HL-60 (cell line): ENCODE measurements at regions not wholly inside any gene's neighbourhood (a gene's known extent, or its start where the extent isn't known, plus 50 kb on each side); places are given as distances from the start of the nearest gene placed in this dataset.

Experiments used
- DNase-seq, 2 experiments: peaks; one replicate each; pipeline ENCODE4 v3.0.0-alpha.2; 2010 to 2020; ENCODE audit warnings: low read depth in 1 of 2, low spot score in 1 of 2
- H3K27ac ChIP-seq: fragments of 250-450 bp; sonication (Bioruptor Pico); replicated peaks from 2 replicates; pipeline ENCODE4 v1.5.1; 2020; ENCODE audit warnings: mild to moderate bottlenecking, moderate library complexity
- H3K27me3 ChIP-seq: fragments of 250-450 bp; sonication (Bioruptor Pico); 2 replicates; pipeline ENCODE4 v1.5.1; 2021; ENCODE audit warnings: mild to moderate bottlenecking, moderate library complexity; ENCODE audit not compliant: insufficient read depth, poor library complexity, severe bottlenecking
- H3K4me3 ChIP-seq: replicated peaks from 2 replicates; pipeline ENCODE4 v1.5.1; 2011; ENCODE audit warnings: mild to moderate bottlenecking, control low read depth, low read length; ENCODE audit not compliant: insufficient read depth
- GABPA ChIP-seq: IDR thresholded peaks from 2 replicates; pipeline ENCODE4 v1.6.1; 2012; ENCODE audit warnings: low read depth
- POLR2AphosphoS5 ChIP-seq: IDR thresholded peaks from 2 replicates; pipeline ENCODE4 v1.6.1; 2012; ENCODE audit warnings: low read depth
- SPI1 ChIP-seq: IDR thresholded peaks from 2 replicates; pipeline ENCODE4 v1.6.1; 2012; ENCODE audit warnings: low read depth, mild to moderate bottlenecking, borderline replicate concordance
- TF ChIP-seq, protein P1 (sequence below): IDR thresholded peaks from 2 replicates; pipeline ENCODE4 v1.6.1; 2012; ENCODE audit warnings: low read depth; ENCODE audit not compliant: insufficient replicate concordance
- TF ChIP-seq, protein P2 (sequence below): IDR thresholded peaks from one replicate; pipeline ENCODE4 v1.5.1; 2011; ENCODE audit warnings: low read length, control low read depth, inconsistent platforms; ENCODE audit not compliant: insufficient read depth

DNA sequence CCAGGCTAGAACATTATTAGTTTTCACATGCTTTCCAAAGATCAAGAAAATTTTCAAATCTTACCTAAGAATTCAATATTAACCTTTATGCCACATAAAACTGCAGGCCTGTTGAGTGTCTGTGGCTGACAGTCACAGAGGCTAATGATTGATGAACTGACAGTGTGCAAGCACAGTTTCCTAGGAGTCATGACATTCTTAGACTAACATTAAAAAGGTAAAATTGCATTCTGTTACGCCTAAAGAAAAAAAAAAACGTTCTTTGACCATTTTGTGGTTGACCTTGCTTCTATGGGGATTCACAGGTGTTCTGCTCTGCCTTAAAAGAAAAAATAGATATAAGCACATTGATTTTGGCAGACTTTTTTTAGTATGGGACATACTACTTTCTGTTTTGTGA lies 1776.2 kb downstream of the PCDH9 start:
- no peak for DNase-seq
- no peak overlapping the region for H3K27ac ChIP-seq
- TF ChIP-seq, protein P1, sequence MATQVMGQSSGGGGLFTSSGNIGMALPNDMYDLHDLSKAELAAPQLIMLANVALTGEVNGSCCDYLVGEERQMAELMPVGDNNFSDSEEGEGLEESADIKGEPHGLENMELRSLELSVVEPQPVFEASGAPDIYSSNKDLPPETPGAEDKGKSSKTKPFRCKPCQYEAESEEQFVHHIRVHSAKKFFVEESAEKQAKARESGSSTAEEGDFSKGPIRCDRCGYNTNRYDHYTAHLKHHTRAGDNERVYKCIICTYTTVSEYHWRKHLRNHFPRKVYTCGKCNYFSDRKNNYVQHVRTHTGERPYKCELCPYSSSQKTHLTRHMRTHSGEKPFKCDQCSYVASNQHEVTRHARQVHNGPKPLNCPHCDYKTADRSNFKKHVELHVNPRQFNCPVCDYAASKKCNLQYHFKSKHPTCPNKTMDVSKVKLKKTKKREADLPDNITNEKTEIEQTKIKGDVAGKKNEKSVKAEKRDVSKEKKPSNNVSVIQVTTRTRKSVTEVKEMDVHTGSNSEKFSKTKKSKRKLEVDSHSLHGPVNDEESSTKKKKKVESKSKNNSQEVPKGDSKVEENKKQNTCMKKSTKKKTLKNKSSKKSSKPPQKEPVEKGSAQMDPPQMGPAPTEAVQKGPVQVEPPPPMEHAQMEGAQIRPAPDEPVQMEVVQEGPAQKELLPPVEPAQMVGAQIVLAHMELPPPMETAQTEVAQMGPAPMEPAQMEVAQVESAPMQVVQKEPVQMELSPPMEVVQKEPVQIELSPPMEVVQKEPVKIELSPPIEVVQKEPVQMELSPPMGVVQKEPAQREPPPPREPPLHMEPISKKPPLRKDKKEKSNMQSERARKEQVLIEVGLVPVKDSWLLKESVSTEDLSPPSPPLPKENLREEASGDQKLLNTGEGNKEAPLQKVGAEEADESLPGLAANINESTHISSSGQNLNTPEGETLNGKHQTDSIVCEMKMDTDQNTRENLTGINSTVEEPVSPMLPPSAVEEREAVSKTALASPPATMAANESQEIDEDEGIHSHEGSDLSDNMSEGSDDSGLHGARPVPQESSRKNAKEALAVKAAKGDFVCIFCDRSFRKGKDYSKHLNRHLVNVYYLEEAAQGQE = no peak
- TF ChIP-seq, protein P2, sequence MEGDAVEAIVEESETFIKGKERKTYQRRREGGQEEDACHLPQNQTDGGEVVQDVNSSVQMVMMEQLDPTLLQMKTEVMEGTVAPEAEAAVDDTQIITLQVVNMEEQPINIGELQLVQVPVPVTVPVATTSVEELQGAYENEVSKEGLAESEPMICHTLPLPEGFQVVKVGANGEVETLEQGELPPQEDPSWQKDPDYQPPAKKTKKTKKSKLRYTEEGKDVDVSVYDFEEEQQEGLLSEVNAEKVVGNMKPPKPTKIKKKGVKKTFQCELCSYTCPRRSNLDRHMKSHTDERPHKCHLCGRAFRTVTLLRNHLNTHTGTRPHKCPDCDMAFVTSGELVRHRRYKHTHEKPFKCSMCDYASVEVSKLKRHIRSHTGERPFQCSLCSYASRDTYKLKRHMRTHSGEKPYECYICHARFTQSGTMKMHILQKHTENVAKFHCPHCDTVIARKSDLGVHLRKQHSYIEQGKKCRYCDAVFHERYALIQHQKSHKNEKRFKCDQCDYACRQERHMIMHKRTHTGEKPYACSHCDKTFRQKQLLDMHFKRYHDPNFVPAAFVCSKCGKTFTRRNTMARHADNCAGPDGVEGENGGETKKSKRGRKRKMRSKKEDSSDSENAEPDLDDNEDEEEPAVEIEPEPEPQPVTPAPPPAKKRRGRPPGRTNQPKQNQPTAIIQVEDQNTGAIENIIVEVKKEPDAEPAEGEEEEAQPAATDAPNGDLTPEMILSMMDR = no peak
- TF ChIP-seq SPI1 (no peak), POLR2AphosphoS5 (no peak)
- no peaks in the 10 kb centered on the region for H3K27me3 ChIP-seq
- no peak overlapping the region for H3K4me3 ChIP-seq

DNA sequence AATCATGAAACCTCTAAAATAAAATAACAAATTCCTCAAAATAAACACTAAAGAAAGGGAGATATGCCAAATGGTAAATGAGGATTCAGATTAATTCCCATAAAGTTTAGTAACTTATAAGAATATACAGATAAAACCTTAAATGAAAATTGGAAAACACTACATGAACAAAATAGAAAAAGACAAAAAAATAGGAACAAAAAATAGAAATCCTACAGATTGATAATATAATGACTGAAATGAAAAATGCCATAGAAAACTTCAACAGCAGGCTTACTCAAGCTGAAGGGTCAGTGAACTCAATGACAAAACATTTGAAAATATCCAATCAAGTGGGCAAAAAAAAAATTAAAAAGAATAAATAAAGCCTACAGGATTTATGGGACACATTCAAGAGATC lies 1784.8 kb downstream of the PCDH9 start:
- H3K4me3 ChIP-seq = no peak overlapping the region
- TF ChIP-seq, protein P1 = no peak
- TF ChIP-seq SPI1 = no peak
- TF ChIP-seq, protein P2 = no peak
- TF ChIP-seq POLR2AphosphoS5 = no peak
- no peak for TF ChIP-seq GABPA
- H3K27me3 ChIP-seq = no peaks in the 10 kb centered on the region
- no peak for DNase-seq
- H3K27ac ChIP-seq = no peak overlapping the region

DNA sequence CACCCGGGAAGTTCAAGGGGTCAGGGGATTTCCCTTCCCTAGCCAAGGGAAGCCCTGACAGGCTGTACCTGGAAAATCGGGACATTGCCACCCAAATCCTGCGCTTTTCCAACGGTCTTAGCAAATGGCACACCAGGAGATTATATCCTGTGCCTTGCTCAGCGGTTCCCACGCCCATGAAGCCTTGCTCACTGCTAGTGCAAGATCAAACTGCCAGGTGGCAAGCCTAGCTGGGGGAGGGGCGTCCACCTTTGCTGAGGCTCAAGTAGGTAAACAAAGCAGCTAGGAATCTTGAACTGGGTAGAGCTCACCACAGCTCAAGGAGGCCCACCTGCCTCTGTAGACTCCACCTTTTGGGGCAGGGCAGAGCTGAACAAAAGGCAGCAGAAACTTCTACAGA lies 1794.5 kb downstream of the PCDH9 start:
- Histone ChIP-seq H3K27me3 (no peaks in the 10 kb centered on the region), H3K27ac (no peak overlapping the region), H3K4me3 (no peak overlapping the region)
- no peak for DNase-seq
- TF ChIP-seq, protein P1 = no peak

DNA sequence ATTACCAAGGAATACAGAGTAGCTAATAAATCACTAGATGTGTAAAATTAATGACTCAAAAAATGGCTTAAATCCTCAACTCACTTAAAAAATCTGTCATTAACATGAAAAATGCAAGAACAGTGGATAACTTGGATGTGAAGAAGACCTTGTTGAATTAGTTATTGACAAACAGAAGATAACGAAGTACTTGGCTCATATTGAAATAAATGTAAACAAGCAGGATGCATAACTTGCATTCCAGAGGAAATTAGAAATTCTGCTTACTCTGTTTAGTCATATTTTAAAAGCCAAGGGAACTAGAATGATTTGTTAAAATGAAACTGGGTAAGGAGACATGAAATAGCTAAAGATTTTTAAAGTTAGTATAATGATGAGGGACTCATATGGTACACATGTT lies 1812.2 kb downstream of the PCDH9 start:
- H3K27ac ChIP-seq = no peak overlapping the region
- no peak overlapping the region for H3K4me3 ChIP-seq
- DNase-seq = no peak
- no peaks in the 10 kb centered on the region for H3K27me3 ChIP-seq
- TF ChIP-seq, protein P1 = no peak
- no peak for TF ChIP-seq POLR2AphosphoS5
- TF ChIP-seq GABPA = no peak
- no peak for TF ChIP-seq SPI1
- TF ChIP-seq, protein P2 = no peak
